Right lobe of liver (tissue), 4 donors: ENCODE measurements at regions not wholly inside any gene's neighbourhood (a gene's known extent, or its start where the extent isn't known, plus 50 kb on each side); places are given as distances from the start of the nearest gene placed in this dataset.

Source experiments
- CTCF ChIP-seq, 4 donors: fragments of 200-600 bp in 3 of 4; fragments of 450-650 bp in 1 of 4; IDR thresholded peaks; one replicate each; pipeline versions ENCODE4 v1.5.1 to v1.8.0; 2016 to 2022; ENCODE audit warnings: antibody characterized with exemption in 4 of 4, mild to moderate bottlenecking in 2 of 4
- POLR2A ChIP-seq: fragments of 450-650 bp; IDR thresholded peaks from one replicate; pipeline ENCODE4 v1.6.1; 2017; ENCODE audit warnings: antibody characterized with exemption, mild to moderate bottlenecking
- donor health status: DM: no; HTN: no; CAD: no.
- donor health status: DM: no; HTN: no; CAD: no.
- donor health status: DM: no; HTN: yes; CAD: no.

GRCh38 chr16:48959747-48960146 is 321.9 kb downstream of the CBLN1 start:
- no peak for TF ChIP-seq CTCF (IDR thresholded peaks at IDR 0.05)
- TF ChIP-seq POLR2A = no peak
